ENCODE measurements at regions not wholly inside any gene's neighbourhood (a gene's known extent, or its start where the extent isn't known, plus 50 kb on each side); places are given as distances from the start of the nearest gene placed in this dataset.

DNA sequence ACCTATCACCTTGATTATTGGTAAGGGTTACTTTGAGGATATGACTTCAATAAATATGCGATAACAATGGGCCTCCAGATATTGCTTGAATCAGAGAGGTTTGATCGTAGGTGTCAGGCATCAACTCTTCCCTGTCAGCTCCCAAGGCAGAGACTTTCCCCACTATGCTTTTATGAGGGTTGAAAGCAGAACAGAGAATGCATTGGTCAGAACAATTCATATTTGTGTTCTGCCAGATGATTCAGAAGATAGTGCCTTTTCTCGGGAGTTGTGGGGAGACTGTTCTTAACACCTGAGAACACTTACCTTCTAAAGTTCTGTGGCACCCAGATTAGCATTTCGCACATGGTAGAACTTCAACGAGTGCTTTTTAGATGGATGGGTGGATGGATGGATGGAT is 386.3 kb upstream of the CADM1 start:
- TF ChIP-seq POLR2A (IDR thresholded peaks at IDR 0.05), result no peak
- TF ChIP-seq, protein P1, sequence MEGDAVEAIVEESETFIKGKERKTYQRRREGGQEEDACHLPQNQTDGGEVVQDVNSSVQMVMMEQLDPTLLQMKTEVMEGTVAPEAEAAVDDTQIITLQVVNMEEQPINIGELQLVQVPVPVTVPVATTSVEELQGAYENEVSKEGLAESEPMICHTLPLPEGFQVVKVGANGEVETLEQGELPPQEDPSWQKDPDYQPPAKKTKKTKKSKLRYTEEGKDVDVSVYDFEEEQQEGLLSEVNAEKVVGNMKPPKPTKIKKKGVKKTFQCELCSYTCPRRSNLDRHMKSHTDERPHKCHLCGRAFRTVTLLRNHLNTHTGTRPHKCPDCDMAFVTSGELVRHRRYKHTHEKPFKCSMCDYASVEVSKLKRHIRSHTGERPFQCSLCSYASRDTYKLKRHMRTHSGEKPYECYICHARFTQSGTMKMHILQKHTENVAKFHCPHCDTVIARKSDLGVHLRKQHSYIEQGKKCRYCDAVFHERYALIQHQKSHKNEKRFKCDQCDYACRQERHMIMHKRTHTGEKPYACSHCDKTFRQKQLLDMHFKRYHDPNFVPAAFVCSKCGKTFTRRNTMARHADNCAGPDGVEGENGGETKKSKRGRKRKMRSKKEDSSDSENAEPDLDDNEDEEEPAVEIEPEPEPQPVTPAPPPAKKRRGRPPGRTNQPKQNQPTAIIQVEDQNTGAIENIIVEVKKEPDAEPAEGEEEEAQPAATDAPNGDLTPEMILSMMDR (IDR thresholded peaks at IDR 0.05), result no peak
